H9 (cell line): ENCODE measurements at regions not wholly inside any gene's neighbourhood (a gene's known extent, or its start where the extent isn't known, plus 50 kb on each side); places are given as distances from the start of the nearest gene placed in this dataset.

Experiments used
- DNase-seq: peaks from one replicate; pipeline ENCODE4 v3.0.0-alpha.2; 2017
- H2AFZ ChIP-seq: one replicate; pipeline ENCODE4 v1.6.1; 2013; ENCODE audit warnings: mild to moderate bottlenecking, low read length, control low read depth, moderate library complexity
- H2AK5ac ChIP-seq: 2 replicates; pipeline ENCODE4 v1.6.1; 2013; ENCODE audit warnings: low read length, control low read depth, mixed read lengths; ENCODE audit not compliant: insufficient read length
- H2BK120ac ChIP-seq: one replicate; pipeline ENCODE4 v1.6.1; 2013; ENCODE audit warnings: low read depth, mild to moderate bottlenecking, low read length, control low read depth, inconsistent platforms; ENCODE audit not compliant: poor library complexity, severe bottlenecking
- H2BK12ac ChIP-seq: 2 replicates; pipeline ENCODE4 v1.6.1; 2013; ENCODE audit warnings: low read length, control low read depth, mixed read lengths, low read depth; ENCODE audit not compliant: insufficient read length
- H2BK15ac ChIP-seq: 2 replicates; pipeline ENCODE4 v1.6.1; 2013; ENCODE audit warnings: low read depth, low read length, control low read depth
- H2BK20ac ChIP-seq: one replicate; pipeline ENCODE4 v1.6.1; 2013; ENCODE audit warnings: low read depth, mild to moderate bottlenecking, low read length, control low read depth, inconsistent platforms; ENCODE audit not compliant: poor library complexity, severe bottlenecking
- H2BK5ac ChIP-seq: 2 replicates; pipeline ENCODE4 v1.6.1; 2013; ENCODE audit warnings: low read length, control low read depth, mixed read lengths; ENCODE audit not compliant: insufficient read length
- H3K14ac ChIP-seq: 2 replicates; pipeline ENCODE4 v1.6.1; 2013; ENCODE audit warnings: low read length, control low read depth; ENCODE audit not compliant: insufficient read depth
- H3K18ac ChIP-seq: 2 replicates; pipeline ENCODE4 v1.6.1; 2013; ENCODE audit warnings: low read depth, mild to moderate bottlenecking, mixed read lengths, low read length, control low read depth; ENCODE audit not compliant: insufficient read length
- H3K23ac ChIP-seq: 2 replicates; pipeline ENCODE4 v1.6.1; 2013; ENCODE audit warnings: low read length, control low read depth, mixed read lengths, low read depth; ENCODE audit not compliant: insufficient read length
- H3K23me2 ChIP-seq: 2 replicates; pipeline ENCODE4 v1.6.1; 2013; ENCODE audit warnings: low read depth, mild to moderate bottlenecking, mixed read lengths, low read length, control low read depth; ENCODE audit not compliant: insufficient read length, poor library complexity, severe bottlenecking
- H3K27ac ChIP-seq: 2 replicates; pipeline ENCODE4 v1.5.1; 2013; ENCODE audit warnings: low read length, control low read depth, mixed read lengths, low read depth; ENCODE audit not compliant: insufficient read length
- H3K27me3 ChIP-seq: 2 replicates; pipeline ENCODE4 v1.6.1; 2013; ENCODE audit warnings: low read length, control low read depth, inconsistent platforms; ENCODE audit not compliant: insufficient read depth
- H3K4ac ChIP-seq: 2 replicates; pipeline ENCODE4 v1.6.1; 2013; ENCODE audit warnings: low read depth, mild to moderate bottlenecking, control low read depth, inconsistent platforms, low read length, moderate library complexity
- H3K4me1 ChIP-seq: 2 replicates; pipeline ENCODE4 v1.6.1; 2013; ENCODE audit warnings: low read length, control low read depth, inconsistent platforms; ENCODE audit not compliant: insufficient read depth
- H3K4me2 ChIP-seq: 2 replicates; pipeline ENCODE4 v1.6.1; 2013; ENCODE audit warnings: low read length, control low read depth, mixed read lengths; ENCODE audit not compliant: insufficient read length, insufficient read depth
- H3K56ac ChIP-seq: 2 replicates; pipeline ENCODE4 v1.6.1; 2013; ENCODE audit warnings: low read depth, mild to moderate bottlenecking, mixed read lengths, low read length, control low read depth; ENCODE audit not compliant: insufficient read length
- H3K79me1 ChIP-seq: 2 replicates; pipeline ENCODE4 v1.6.1; 2013; ENCODE audit warnings: low read depth, mild to moderate bottlenecking, moderate library complexity, low read length, control low read depth, inconsistent platforms; ENCODE audit not compliant: insufficient read depth, poor library complexity, severe bottlenecking
- H3K79me2 ChIP-seq: 2 replicates; pipeline ENCODE4 v1.6.1; 2013; ENCODE audit warnings: low read length, control low read depth, inconsistent platforms; ENCODE audit not compliant: insufficient read depth
- H3K9ac ChIP-seq: 2 replicates; pipeline ENCODE4 v1.6.1; 2013; ENCODE audit warnings: low read length, control low read depth, mixed read lengths; ENCODE audit not compliant: insufficient read length; ENCODE audit errors: extremely low read depth
- H3K9me3 ChIP-seq: one replicate; pipeline ENCODE4 v1.6.1; 2013; ENCODE audit warnings: low read depth, low read length, inconsistent platforms; ENCODE audit not compliant: control insufficient read depth
- H3T11ph ChIP-seq: one replicate; pipeline ENCODE4 v1.6.1; 2013; ENCODE audit warnings: mild to moderate bottlenecking, low read length, control low read depth, inconsistent platforms
- H4K20me1 ChIP-seq: one replicate; pipeline ENCODE4 v1.6.1; 2013; ENCODE audit not compliant: control insufficient read depth, insufficient read length, insufficient read depth
- H4K5ac ChIP-seq: 2 replicates; pipeline ENCODE4 v1.6.1; 2013; ENCODE audit warnings: low read depth, mild to moderate bottlenecking, mixed read lengths, low read length, control low read depth; ENCODE audit not compliant: insufficient read length
- H4K8ac ChIP-seq: replicated peaks from 2 replicates; pipeline ENCODE4 v1.6.1; 2013; ENCODE audit warnings: low read length, control low read depth, mixed read lengths, low read depth; ENCODE audit not compliant: insufficient read length
- H4K91ac ChIP-seq: 2 replicates; pipeline ENCODE4 v1.6.1; 2013; ENCODE audit warnings: low read depth, mild to moderate bottlenecking, moderate library complexity, mixed read lengths, low read length, control low read depth; ENCODE audit not compliant: insufficient read length
- H3K27ac Mint-ChIP-seq, 3 experiments: 2 replicates in 2 of 3; 3 replicates in 1 of 3; pipeline ENCODE4 v1.8.0; 2020 to 2021; ENCODE audit warnings: mixed read lengths in 3 of 3, mild to moderate bottlenecking in 1 of 3, moderate library complexity in 1 of 3
- H3K27me3 Mint-ChIP-seq: 2 replicates; pipeline ENCODE4 v1.8.0; 2021; ENCODE audit warnings: low read depth, mild to moderate bottlenecking, moderate library complexity, mixed read lengths
- H3K36me3 Mint-ChIP-seq, 3 experiments: 2 replicates in 2 of 3; 3 replicates in 1 of 3; pipeline ENCODE4 v1.8.0; 2020 to 2021; ENCODE audit warnings: low read depth in 3 of 3, mixed read lengths in 3 of 3; ENCODE audit not compliant: insufficient read depth in 1 of 3
- H3K4me1 Mint-ChIP-seq, 2 experiments: 2 replicates each; pipeline ENCODE4 v1.8.0; 2020; ENCODE audit warnings: mixed read lengths in 2 of 2
- H3K4me3 Mint-ChIP-seq, 2 experiments: 2 replicates in 1 of 2; 3 replicates in 1 of 2; pipeline ENCODE4 v1.8.0; 2020 to 2021; ENCODE audit warnings: mild to moderate bottlenecking in 2 of 2, mixed read lengths in 2 of 2, moderate library complexity in 1 of 2
- H3K9me3 Mint-ChIP-seq, 2 experiments: 2 replicates in 1 of 2; 3 replicates in 1 of 2; pipeline ENCODE4 v1.8.0; 2020; ENCODE audit warnings: mild to moderate bottlenecking in 2 of 2, mixed read lengths in 2 of 2, moderate library complexity in 1 of 2
- WGBS: extraction: QIAGEN DNeasy Blood & Tissue Kit; methylation state at CpG from one replicate; pipeline ENCODE4 v1.1.7; 2013; ENCODE audit warnings: missing lambda C conversion rate, low lambda C conversion rate, mixed read lengths; ENCODE audit not compliant: insufficient read length; ENCODE audit errors: extremely low coverage; 5-methylcytosine and 5-hydroxymethylcytosine counted together
- TF ChIP-seq, protein P1 (sequence below): fragments of 200-600 bp; sonication (generic); conservative IDR thresholded peaks from 3 replicates; pipeline ENCODE4 v1.8.0; 2021; ENCODE audit warnings: antibody characterized with exemption, mild to moderate bottlenecking

DNA sequence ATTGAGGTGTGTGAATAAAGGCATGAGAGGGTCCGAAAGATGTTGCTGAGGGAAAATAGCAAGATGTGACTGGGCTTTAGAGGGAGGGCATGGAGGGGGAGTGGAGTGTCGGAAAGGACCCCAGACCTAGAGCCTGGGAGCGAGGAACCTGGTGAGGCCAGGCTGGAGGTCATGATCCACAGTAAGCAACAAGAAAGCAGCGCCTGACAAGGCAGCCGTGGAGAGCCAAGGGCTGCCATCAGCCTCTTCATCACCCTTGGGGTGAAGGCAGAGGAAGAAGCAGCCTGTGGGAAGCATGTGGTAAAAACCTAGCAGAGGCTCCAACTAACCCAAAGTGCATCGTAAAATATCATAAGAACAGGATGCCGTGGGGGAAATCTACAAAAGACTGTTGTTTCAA lies 162.8 kb upstream of the SOX1 start:
- no peaks in the 10 kb centered on the region for H3K27me3 ChIP-seq
- H2BK20ac ChIP-seq, result no peak overlapping the region
- no peaks in the 10 kb centered on the region for H3K79me2 ChIP-seq
- no peak overlapping the region for H2BK120ac ChIP-seq
- H2BK15ac ChIP-seq, result no peak overlapping the region
- no peaks in the 10 kb centered on the region for H4K20me1 ChIP-seq
- no peak overlapping the region for H2AFZ ChIP-seq
- no peaks in the 10 kb centered on the region for H3K4me1 ChIP-seq
- no peak overlapping the region for H4K91ac ChIP-seq
- H3K23ac ChIP-seq, result no peak overlapping the region
- no peak overlapping the region for H3K18ac ChIP-seq
- no peak overlapping the region for H4K8ac ChIP-seq
- no peak overlapping the region for H3K27ac Mint-ChIP-seq
- H3K9me3 ChIP-seq, result no peaks in the 10 kb centered on the region
- H3K23me2 ChIP-seq, result no peaks in the 10 kb centered on the region
- no peak overlapping the region for H3K4me2 ChIP-seq
- no peak overlapping the region for H2AK5ac ChIP-seq
- H3K36me3 Mint-ChIP-seq, result no peaks in the 10 kb centered on the region; a peak in 1 of 7 replicates
- H3K27ac ChIP-seq, result no peak overlapping the region
- H2BK12ac ChIP-seq, result no peak overlapping the region
- H3K79me1 ChIP-seq, result no peaks in the 10 kb centered on the region
- no peak overlapping the region for H3K56ac ChIP-seq
- peak; percentile 14 for DNase-seq
- H3K4me3 Mint-ChIP-seq, result no peak overlapping the region
- H2BK5ac ChIP-seq, result no peak overlapping the region
- H3T11ph ChIP-seq, result no peak overlapping the region
- H3K4me1 Mint-ChIP-seq, result peaks cover 0 to 3% of the 10 kb centered on the region in 2 experiments; a peak in 1 of 4 replicates
- no peak overlapping the region for H4K5ac ChIP-seq
- H3K14ac ChIP-seq, result no peak overlapping the region
- H3K4ac ChIP-seq, result no peak overlapping the region
- peaks cover 33% of the 10 kb centered on the region for H3K27me3 Mint-ChIP-seq
- no peaks in the 10 kb centered on the region; a peak in 1 of 5 replicates for H3K9me3 Mint-ChIP-seq
- WGBS, result no CpG with 5 or more reads among the region's 7 CpGs
- TF ChIP-seq, protein P1, sequence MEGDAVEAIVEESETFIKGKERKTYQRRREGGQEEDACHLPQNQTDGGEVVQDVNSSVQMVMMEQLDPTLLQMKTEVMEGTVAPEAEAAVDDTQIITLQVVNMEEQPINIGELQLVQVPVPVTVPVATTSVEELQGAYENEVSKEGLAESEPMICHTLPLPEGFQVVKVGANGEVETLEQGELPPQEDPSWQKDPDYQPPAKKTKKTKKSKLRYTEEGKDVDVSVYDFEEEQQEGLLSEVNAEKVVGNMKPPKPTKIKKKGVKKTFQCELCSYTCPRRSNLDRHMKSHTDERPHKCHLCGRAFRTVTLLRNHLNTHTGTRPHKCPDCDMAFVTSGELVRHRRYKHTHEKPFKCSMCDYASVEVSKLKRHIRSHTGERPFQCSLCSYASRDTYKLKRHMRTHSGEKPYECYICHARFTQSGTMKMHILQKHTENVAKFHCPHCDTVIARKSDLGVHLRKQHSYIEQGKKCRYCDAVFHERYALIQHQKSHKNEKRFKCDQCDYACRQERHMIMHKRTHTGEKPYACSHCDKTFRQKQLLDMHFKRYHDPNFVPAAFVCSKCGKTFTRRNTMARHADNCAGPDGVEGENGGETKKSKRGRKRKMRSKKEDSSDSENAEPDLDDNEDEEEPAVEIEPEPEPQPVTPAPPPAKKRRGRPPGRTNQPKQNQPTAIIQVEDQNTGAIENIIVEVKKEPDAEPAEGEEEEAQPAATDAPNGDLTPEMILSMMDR, result no peak
- no peak overlapping the region for H3K9ac ChIP-seq
